Skin of body (tissue), 1 donor: ENCODE measurements at regions not wholly inside any gene's neighbourhood (a gene's known extent, or its start where the extent isn't known, plus 50 kb on each side); places are given as distances from the start of the nearest gene placed in this dataset.
"Not testable (repeated sequence)": the region's sequence is repeated elsewhere in the genome, so short reads cannot be mapped to it uniquely, and the experiment has no call there.

Experiments used
- DNase-seq: peaks from one replicate; lab custom pipeline; 2025; lab: John Stamatoyannopoulos, UW

DNA sequence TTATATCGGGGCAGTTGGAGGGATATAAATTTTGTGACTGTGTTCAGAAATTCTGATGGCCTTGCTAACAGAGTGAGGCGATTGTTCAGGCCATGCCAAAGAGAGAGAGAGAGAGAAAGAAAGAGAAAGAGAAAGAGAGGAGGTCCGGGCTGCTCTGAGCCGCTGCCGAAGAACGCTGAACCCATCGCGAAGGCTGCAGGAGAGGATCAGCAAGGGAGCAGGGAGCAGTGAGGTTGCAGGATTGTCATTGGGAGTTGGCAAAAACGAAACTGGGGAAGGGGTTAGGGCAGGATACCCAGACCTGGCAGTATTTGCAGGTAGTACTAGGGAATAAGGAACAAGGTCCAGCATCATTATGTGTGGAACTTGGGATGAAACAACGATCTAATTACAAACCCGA lies 537.1 kb downstream of the INSC start:
- DNase-seq = no peak

- no peak for DNase-seq
Measured at GRCh38 chr11:15653191-15653710, 538.5 kb downstream of the INSC start.

DNA sequence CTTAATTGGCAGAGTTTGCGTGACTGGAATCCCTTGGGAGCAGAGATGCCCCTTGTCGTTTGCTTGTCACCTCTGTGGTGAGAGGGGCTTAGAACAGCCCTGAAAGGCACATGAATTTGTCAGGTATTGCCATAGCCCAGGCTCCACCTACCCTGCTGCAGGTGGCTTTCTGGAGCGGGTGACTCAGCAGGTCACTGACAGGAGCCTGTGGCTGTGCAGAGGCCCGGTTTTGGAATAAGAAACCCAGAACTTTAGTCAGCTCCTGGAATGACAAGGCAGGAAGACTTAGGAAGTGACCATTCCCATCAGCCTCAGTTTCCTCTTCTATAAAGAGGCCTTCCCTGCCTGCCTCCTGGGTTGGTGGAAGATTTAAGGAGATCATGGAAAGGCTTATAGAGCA lies 539.7 kb downstream of the INSC start:
- no peak for DNase-seq

- DNase-seq = no peak
Measured at GRCh38 chr11:15655552-15655951, 540.8 kb downstream of the INSC start.

DNA sequence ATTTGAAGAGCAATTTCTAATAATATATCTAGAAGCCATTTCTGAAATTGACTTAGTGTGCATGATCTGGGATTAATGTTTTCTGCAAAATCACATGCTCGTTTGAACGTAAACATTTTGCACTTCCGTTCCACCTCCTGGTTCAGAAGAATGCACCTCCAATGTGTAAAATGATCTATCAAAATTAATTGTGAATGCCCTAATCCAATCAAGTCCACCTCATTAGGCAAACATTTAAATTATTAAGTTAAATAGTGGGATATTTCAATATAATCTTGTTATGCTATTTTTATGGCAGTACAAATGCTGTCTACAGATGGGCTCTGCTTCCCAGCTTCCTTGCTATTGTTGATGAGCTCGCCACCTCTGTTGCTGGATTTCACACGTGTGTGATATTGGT lies 542.5 kb downstream of the INSC start:
- DNase-seq = no peak

DNA sequence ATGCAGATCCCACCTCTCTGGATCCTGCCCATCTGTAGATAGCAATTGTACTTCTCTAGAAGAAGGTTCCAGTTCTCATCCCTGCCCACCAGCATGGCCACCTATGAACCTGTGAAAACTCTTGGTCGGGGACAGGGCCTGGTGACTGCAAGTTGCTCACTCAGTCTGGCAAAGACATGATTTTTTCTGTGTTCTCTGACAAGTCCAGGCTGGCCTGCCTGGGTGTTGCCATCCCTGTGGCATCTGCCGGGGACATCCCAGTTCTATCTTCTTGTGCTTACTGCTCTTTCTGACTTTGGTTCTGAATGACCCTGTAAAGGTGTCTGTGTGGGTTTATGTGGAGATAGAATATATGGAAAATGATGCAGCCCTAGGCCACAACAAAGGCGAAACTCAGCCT lies 545.8 kb downstream of the INSC start:
- no peak for DNase-seq

DNA sequence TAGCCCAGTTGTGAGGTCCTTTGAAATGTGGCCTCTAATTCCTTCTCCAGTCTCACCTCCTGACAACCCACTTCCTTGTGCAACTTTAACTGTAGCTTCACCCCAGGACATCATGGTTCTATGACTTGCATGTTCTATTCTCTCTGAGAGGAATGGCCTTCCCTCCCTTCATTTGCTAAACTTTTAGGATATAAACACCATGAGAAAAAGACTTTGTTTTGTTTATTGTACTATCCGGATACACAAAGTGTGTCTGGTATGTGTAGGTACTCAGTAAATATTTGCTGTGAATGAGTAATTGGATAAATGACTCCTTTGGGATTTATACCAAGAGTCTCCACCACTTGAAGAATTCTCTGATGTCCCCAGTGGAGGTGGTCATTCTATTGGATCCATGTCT lies 547.6 kb downstream of the INSC start:
- DNase-seq = no peak

- no peak for DNase-seq
Measured at GRCh38 chr11:15663777-15664218, 549.1 kb downstream of the INSC start.

GRCh38 chr11:15665368-15665871 lies 550.7 kb downstream of the INSC start:
- DNase-seq = no peak

- no peak for DNase-seq
Measured at GRCh38 chr11:15667127-15667725, 552.5 kb downstream of the INSC start.

DNA sequence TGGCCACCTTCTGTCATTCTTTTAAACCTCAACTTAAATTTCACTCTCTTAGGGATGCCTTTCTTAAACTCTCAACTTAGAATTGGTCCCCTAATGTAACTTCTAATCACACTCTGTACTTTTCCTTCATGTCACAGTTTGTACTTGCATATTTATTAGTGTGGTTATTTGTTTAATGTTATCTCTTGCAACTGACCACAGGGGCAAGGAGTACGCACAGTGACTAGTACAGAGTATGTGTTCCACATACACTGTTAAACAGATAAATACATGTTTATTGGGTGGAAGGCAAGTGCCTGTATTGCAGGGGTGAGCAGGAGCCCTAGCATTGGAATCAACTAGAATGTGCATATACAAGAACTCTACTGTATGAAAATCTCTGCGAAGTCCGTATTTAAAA lies 554.0 kb downstream of the INSC start:
- DNase-seq = no peak

DNA sequence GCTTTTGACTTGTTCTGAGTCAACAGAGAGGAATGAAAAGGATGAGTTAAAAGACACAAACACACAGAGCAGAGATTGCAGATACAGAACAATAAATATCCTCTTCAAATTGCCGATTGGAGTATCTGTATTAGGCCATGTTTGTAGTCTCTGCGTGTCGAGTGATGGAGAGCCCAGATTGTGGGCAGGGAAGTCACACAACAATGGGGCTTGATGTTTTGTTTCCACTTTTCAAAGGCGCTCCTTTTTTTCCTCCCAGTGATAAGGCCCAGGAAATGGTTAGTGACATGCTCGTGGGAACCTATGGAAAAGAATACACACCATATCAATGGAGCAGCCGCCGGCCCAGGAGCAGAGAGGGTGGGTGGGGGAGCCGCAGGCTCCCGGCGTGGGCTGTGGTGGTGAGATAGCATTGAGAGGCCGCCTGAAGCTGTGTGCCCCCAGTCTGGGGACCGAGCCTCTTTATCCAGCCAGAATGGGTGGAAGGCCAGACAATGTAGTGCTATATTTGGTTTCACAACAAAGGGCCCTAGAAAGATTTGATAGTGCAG lies 555.9 kb downstream of the INSC start:
- DNase-seq = no peak

DNA sequence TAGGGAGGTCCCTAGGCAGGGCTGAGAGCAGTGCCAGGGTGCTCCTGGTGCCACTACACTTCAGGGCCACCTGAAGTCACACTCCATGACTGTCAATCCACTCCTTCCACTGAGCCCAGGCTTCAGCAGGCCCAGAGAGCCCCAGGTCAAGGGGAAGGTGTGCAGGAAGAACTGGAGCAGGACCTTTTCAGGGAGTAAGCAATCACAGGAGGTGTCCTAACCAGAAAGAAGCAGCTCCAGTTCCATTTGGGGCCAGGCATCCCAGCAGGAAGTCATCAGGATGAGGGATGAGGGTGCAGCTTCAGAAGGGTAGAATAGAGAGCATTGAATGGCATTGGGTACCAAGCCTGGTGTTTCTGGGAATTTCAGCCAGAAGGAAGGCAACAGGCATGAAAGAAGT lies 556.5 kb downstream of the INSC start:
- no peak for DNase-seq

DNA sequence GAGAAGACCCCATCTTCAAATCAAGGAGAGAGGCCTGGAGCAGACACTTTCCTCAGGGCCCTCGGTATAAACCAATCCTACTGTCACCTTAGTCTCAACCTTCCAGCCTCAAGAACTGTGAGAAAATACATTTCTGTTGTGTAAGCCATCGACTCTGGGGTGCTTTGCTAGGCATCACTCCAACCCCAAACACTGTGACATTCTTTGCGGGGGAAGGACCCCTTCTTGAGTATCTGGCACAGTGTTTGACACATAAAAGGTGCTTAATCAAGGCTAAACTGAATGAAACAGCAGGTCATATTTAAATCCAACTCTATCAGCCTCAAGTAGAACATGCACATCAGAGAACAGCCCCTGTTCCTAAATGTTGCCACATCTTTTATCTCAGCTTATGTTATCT lies 558.1 kb downstream of the INSC start:
- no peak for DNase-seq

- no peak for DNase-seq
Measured at GRCh38 chr11:15673408-15673831, 558.7 kb downstream of the INSC start.

DNA sequence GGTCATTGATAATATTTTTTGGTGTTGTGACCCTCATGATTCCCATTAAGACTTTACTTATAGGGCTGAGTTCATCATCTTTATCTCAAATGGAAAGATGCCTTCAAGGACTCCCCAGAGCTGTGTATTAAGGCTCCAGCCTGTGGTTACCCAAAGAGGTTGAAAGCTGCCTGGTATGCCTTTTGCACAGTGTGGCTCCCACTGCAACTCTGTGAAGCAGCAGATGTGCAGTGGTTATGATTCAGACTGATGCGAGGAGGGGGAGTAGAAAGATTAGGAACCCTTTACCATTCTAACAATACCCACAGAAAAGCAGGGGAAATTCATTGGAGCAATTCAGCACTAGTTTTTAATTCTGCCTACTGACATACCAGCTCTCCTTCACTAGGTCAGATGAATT lies 560.0 kb downstream of the INSC start:
- DNase-seq = no peak

DNA sequence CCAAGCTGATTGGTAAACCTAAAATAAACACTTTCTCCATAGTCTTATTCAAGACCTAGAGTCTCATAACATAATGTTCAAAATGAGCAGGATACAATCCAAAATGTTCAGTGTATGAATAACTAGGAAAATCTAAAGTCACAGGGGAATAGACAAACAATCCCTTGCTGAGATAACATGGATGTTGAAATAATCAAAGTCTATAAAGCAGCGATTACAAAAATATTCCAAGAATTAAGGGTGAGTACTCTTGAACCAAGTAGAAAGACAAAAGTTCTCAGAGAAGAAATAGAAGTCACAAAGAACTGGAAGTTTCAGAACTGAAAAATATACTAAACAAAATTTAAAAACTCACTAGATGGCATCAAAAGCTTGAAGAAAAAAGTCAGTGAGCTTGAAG lies 561.0 kb downstream of the INSC start:
- no peak for DNase-seq

- DNase-seq = no peak
Measured at GRCh38 chr11:15677181-15677580, 562.5 kb downstream of the INSC start.

DNA sequence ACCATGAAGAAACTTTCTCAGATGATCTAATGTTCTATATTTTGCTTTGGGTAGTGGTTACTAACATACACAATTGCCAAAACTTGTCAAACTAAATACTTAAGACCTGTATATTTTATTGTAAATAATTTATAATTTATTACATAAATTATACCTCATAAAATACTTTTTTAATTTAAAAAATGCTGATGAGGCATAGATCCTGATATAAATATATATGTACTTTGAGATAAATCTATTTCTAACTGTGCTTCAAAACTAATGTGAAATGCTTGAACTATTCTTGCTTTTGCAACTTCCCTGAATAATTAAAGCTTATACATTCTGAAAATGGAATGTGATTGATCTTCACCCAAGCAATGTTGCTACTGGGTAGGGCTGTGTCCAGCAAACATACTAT lies 568.8 kb downstream of the INSC start:
- DNase-seq = no peak

DNA sequence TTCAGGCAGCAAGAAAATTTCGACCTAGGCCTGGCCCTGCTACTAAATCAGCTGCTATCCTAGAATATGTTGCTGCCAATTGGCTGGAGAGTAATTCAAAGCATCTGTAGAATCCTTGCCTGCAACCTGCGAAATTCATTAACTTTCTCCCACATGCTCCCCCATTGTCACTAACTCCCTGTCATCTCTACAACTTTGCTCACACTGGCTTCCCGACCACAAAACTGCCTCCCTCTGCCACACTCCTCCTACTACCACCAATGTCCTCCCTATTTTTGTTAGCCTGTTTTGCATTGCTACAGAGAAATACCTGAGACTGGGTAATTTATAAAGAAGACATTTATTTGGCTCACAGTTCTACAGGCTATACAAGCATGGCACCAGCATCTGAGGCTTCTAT lies 570.6 kb downstream of the INSC start:
- no peak for DNase-seq

GRCh38 chr11:15686259-15686658 lies 571.5 kb downstream of the INSC start:
- not testable (repeated sequence) for DNase-seq

- no peak for DNase-seq
Measured at GRCh38 chr11:15687342-15687741, 572.6 kb downstream of the INSC start.

DNA sequence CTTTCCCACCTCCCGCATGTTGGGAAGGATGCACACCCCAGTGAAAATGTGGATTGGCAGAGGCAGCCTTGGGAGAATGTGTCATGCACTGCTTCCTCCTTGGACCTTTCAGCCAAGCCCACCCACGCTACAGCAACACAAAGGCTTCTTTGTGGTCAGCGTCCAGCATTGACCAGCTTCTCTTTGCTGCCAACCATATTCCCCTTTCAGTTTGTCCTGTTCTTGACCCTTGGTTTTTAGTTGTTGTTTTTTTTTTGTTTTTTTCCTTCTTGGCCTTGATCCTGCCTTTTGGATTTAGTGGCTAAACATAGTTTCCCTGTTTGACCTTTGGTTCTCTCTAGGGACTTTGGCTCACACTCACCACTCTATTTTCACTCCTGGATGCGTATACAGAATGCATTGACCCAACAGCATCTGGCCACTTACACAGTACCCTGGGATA lies 573.6 kb downstream of the INSC start:
- peak; percentile 36 for DNase-seq
